Stomach (tissue), 4 donors: ENCODE measurements at regions not wholly inside any gene's neighbourhood (a gene's known extent, or its start where the extent isn't known, plus 50 kb on each side); places are given as distances from the start of the nearest gene placed in this dataset.

Experiments
- EP300 ChIP-seq: sonication (generic); formaldehyde crosslinking; IDR thresholded peaks from one replicate; pipeline ENCODE4 v1.6.1; 2017; ENCODE audit warnings: antibody characterized with exemption
- POLR2A ChIP-seq, 4 donors: fragments of 450-650 bp; IDR thresholded peaks; one replicate each; pipeline ENCODE4 v1.6.1; 2016; ENCODE audit warnings: antibody characterized with exemption in 4 of 4, control low read depth in 2 of 4, mild to moderate bottlenecking in 1 of 4, moderate library complexity in 1 of 4
- TF ChIP-seq, protein P1 (sequence below), 7 experiments: fragments of 450-650 bp in 4 of 7; fragments of 200-600 bp in 3 of 7; sonication (generic) in 3 of 7; IDR thresholded peaks; one replicate each; pipeline ENCODE4 v1.5.1; 2016 to 2019; ENCODE audit warnings: antibody characterized with exemption in 7 of 7, control low read depth in 2 of 7, mild to moderate bottlenecking in 1 of 7

GRCh38 chr1:191589536-191589935, 568.7 kb upstream of the RGS18 start:
- TF ChIP-seq, protein P1, sequence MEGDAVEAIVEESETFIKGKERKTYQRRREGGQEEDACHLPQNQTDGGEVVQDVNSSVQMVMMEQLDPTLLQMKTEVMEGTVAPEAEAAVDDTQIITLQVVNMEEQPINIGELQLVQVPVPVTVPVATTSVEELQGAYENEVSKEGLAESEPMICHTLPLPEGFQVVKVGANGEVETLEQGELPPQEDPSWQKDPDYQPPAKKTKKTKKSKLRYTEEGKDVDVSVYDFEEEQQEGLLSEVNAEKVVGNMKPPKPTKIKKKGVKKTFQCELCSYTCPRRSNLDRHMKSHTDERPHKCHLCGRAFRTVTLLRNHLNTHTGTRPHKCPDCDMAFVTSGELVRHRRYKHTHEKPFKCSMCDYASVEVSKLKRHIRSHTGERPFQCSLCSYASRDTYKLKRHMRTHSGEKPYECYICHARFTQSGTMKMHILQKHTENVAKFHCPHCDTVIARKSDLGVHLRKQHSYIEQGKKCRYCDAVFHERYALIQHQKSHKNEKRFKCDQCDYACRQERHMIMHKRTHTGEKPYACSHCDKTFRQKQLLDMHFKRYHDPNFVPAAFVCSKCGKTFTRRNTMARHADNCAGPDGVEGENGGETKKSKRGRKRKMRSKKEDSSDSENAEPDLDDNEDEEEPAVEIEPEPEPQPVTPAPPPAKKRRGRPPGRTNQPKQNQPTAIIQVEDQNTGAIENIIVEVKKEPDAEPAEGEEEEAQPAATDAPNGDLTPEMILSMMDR (IDR thresholded peaks at IDR 0.05) = no peak
- TF ChIP-seq POLR2A (IDR thresholded peaks at IDR 0.05) (no peak), EP300 (no peak)
